ENCODE measurements at regions not wholly inside any gene's neighbourhood (a gene's known extent, or its start where the extent isn't known, plus 50 kb on each side); places are given as distances from the start of the nearest gene placed in this dataset.

DNA sequence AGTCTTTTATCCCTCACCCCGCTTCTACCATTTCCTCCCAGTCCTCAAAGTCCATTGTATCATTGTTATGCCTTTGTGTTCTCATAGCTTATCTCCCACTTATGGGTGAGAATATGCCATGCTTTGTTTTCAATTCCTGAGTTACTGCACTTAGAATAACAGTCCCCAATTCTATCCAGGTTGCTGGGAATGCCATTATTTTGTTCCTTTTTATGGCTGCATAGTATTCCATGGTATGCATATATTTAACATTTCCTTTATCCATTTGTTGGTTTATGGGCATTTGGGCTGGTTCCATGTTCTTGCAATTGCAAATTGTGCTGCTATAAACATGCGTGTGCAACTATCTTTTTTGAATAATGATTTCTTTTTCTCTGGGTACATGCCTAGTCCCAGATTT lies 114.9 kb downstream of the VPREB1 start:
- WGBS, 2 experiments (ENCODE audit: extremely low coverage in 2 of 2, insufficient read length in 1 of 2): no CpG with 5 or more reads among the region's 2 CpGs
- peaks cover 12% of the 10 kb centered on the region for H3K27me3 ChIP-seq (ENCODE audit: control insufficient read depth, insufficient read depth, low read length)
- no peak overlapping the region for H2BK20ac ChIP-seq (ENCODE audit: low read depth, low read length)
- no peak overlapping the region for H2AFZ ChIP-seq (replicated peaks; ENCODE audit: low read length, poor library complexity)
- BruUV-seq (replicated peaks): no TSS peak
- no peak overlapping the region for H2BK15ac ChIP-seq (ENCODE audit: low read depth, low read length)
- no peak overlapping the region for H3K14ac ChIP-seq (replicated peaks; ENCODE audit: low read depth, low read length)
- H2BK5ac ChIP-seq (ENCODE audit: low read depth, low read length, poor library complexity, severe bottlenecking): no peak overlapping the region
- no peak overlapping the region for H3K4me3 ChIP-seq (ENCODE audit: insufficient read depth, low read depth, low read length)
- H2AK9ac ChIP-seq (replicated peaks; ENCODE audit: low read depth, low read length, poor library complexity): no peak overlapping the region
- no peaks in the 10 kb centered on the region for H3K4me1 ChIP-seq (ENCODE audit: control insufficient read depth, insufficient read depth, low read length)
- H4K20me1 ChIP-seq (ENCODE audit: insufficient read depth, low read length): no peaks in the 10 kb centered on the region
- H2AK5ac ChIP-seq (ENCODE audit: low read depth, low read length): no peak overlapping the region
- H3K4ac ChIP-seq (ENCODE audit: low read depth, low read length): no peak overlapping the region
- in situ Hi-C loops (cut with MboI; ENCODE audit: low sequenced_read_pairs): no loop called here
- no peak overlapping the region for H3K18ac ChIP-seq (ENCODE audit: low read depth, low read length)
- H3K27ac ChIP-seq (ENCODE audit: insufficient read depth, low read length): no peak overlapping the region
- H4K91ac ChIP-seq (ENCODE audit: insufficient read depth, low read depth, low read length): no peak overlapping the region
- no peaks in the 10 kb centered on the region for H3K9me1 ChIP-seq (ENCODE audit: insufficient read depth, low read length)
- H3K4me2 ChIP-seq (ENCODE audit: low read depth, low read length): no peak overlapping the region
- POLR2A ChIA-PET (ENCODE audit: unreplicated experiment): no interaction called here
- intact Hi-C loops (cut with micrococcal nuclease): no loop called here
- H3K9me3 ChIP-seq (ENCODE audit: control insufficient read depth, insufficient read depth, low read length): no peaks in the 10 kb centered on the region
- no peak overlapping the region for H3K9ac ChIP-seq (ENCODE audit: low read depth, low read length)
- no peak for ATAC-seq (ENCODE audit: low read depth)
- CTCF ChIA-PET: no interaction called here
- H3K79me1 ChIP-seq (ENCODE audit: low read depth in 1 of 2, low read length in 2 of 2): no peaks in the 10 kb centered on the region
- no peak overlapping the region for H2BK120ac ChIP-seq (ENCODE audit: low read depth, low read length)
- dilution Hi-C loops (cut with HindIII; ENCODE audit: low sequenced_read_pairs, unreplicated experiment): no loop called here
- H4K8ac ChIP-seq (ENCODE audit: low read depth in 2 of 2, low read length in 2 of 2): no peak overlapping the region
- no peak overlapping the region for H3K56ac ChIP-seq (ENCODE audit: extremely low read depth, insufficient read depth, low read length)
- no peak overlapping the region for H3K23ac ChIP-seq (ENCODE audit: low read depth, low read length)
- no peak overlapping the region for H4K5ac ChIP-seq (ENCODE audit: low read depth, low read length)
- no peaks in the 10 kb centered on the region for H3K36me3 ChIP-seq (ENCODE audit: control insufficient read depth, insufficient read depth, low read length)
- DNase-seq: no peak
- no peak for TF ChIP-seq CHD1 (IDR thresholded peaks at IDR 0.05; ENCODE audit: low read depth, low read length)
- no peak for TF ChIP-seq FOS (IDR thresholded peaks at IDR 0.05; ENCODE audit: low read depth, low read length)
- no peak for TF ChIP-seq POLR2A (IDR thresholded peaks at IDR 0.05; ENCODE audit: low read depth, low read length)
- TF ChIP-seq RFX5 (IDR thresholded peaks at IDR 0.05; ENCODE audit: low read depth, low read length): no peak
- TF ChIP-seq RCOR1 (IDR thresholded peaks at IDR 0.05; ENCODE audit: insufficient replicate concordance, low read length): no peak
- no peak for TF ChIP-seq SMC3 (IDR thresholded peaks at IDR 0.05; ENCODE audit: low read depth, low read length)
- TF ChIP-seq NFE2L2 (IDR thresholded peaks at IDR 0.05; ENCODE audit: low read depth, low read length): no peak
- TF ChIP-seq CEBPB (IDR thresholded peaks at IDR 0.05; ENCODE audit: low read depth, low read length): no peak
- no peak for TF ChIP-seq MAZ (IDR thresholded peaks at IDR 0.05; ENCODE audit: borderline replicate concordance, low read depth, low read length)
- TF ChIP-seq, protein P1, sequence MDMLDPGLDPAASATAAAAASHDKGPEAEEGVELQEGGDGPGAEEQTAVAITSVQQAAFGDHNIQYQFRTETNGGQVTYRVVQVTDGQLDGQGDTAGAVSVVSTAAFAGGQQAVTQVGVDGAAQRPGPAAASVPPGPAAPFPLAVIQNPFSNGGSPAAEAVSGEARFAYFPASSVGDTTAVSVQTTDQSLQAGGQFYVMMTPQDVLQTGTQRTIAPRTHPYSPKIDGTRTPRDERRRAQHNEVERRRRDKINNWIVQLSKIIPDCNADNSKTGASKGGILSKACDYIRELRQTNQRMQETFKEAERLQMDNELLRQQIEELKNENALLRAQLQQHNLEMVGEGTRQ (IDR thresholded peaks at IDR 0.05; ENCODE audit: low read depth, low read length): no peak
- TF ChIP-seq RAD21 (IDR thresholded peaks at IDR 0.05; ENCODE audit: low read length): no peak
- TF ChIP-seq, protein P2, sequence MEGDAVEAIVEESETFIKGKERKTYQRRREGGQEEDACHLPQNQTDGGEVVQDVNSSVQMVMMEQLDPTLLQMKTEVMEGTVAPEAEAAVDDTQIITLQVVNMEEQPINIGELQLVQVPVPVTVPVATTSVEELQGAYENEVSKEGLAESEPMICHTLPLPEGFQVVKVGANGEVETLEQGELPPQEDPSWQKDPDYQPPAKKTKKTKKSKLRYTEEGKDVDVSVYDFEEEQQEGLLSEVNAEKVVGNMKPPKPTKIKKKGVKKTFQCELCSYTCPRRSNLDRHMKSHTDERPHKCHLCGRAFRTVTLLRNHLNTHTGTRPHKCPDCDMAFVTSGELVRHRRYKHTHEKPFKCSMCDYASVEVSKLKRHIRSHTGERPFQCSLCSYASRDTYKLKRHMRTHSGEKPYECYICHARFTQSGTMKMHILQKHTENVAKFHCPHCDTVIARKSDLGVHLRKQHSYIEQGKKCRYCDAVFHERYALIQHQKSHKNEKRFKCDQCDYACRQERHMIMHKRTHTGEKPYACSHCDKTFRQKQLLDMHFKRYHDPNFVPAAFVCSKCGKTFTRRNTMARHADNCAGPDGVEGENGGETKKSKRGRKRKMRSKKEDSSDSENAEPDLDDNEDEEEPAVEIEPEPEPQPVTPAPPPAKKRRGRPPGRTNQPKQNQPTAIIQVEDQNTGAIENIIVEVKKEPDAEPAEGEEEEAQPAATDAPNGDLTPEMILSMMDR (conservative IDR thresholded peaks at IDR 0.05; ENCODE audit: low read depth, low read length): no peak
- TF ChIP-seq, protein P3, sequence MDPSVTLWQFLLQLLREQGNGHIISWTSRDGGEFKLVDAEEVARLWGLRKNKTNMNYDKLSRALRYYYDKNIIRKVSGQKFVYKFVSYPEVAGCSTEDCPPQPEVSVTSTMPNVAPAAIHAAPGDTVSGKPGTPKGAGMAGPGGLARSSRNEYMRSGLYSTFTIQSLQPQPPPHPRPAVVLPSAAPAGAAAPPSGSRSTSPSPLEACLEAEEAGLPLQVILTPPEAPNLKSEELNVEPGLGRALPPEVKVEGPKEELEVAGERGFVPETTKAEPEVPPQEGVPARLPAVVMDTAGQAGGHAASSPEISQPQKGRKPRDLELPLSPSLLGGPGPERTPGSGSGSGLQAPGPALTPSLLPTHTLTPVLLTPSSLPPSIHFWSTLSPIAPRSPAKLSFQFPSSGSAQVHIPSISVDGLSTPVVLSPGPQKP (IDR thresholded peaks at IDR 0.05; ENCODE audit: borderline replicate concordance, low read depth, low read length): no peak
- no peak for TF ChIP-seq BHLHE40 (IDR thresholded peaks at IDR 0.05; ENCODE audit: low read depth, low read length)
- TF ChIP-seq MAFK (IDR thresholded peaks at IDR 0.05; ENCODE audit: low read depth, low read length): no peak

Measured in IMR-90 (cell line).